B cell (primary cell): ENCODE measurements at regions not wholly inside any gene's neighbourhood (a gene's known extent, or its start where the extent isn't known, plus 50 kb on each side); places are given as distances from the start of the nearest gene placed in this dataset.

ENCODE experiments used
- EZH2 ChIP-seq: IDR thresholded peaks from 2 replicates; pipeline ENCODE4 v1.6.1; 2012; ENCODE audit warnings: borderline replicate concordance, low read depth, mild to moderate bottlenecking, moderate library complexity, low read length; ENCODE audit not compliant: insufficient read depth, poor library complexity, severe bottlenecking
- TF ChIP-seq, protein P1 (sequence below): fragments of 200-600 bp; IDR thresholded peaks from one replicate; pipeline ENCODE4 v1.8.0; 2022; ENCODE audit warnings: antibody characterized with exemption, mild to moderate bottlenecking

DNA sequence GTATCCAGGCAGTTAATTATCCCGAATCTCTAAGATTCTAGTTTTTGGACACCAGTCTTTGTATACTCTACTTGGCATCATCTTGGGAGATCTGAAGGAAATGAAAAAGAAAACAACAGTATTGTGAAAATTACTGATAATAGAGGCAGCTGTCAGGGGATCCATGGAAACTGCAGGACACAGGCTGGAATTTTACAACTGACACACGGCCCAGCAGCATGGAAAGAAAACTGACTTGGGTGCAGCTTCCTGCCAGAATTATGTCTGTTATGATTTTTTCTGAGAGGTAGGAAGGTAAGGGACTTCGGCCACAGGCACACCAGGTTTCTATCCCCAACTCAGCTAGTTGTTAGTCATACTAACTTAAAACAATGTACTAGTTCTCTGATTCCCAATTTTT lies 57.7 kb upstream of the ERBB4 start:
- TF ChIP-seq, protein P1, sequence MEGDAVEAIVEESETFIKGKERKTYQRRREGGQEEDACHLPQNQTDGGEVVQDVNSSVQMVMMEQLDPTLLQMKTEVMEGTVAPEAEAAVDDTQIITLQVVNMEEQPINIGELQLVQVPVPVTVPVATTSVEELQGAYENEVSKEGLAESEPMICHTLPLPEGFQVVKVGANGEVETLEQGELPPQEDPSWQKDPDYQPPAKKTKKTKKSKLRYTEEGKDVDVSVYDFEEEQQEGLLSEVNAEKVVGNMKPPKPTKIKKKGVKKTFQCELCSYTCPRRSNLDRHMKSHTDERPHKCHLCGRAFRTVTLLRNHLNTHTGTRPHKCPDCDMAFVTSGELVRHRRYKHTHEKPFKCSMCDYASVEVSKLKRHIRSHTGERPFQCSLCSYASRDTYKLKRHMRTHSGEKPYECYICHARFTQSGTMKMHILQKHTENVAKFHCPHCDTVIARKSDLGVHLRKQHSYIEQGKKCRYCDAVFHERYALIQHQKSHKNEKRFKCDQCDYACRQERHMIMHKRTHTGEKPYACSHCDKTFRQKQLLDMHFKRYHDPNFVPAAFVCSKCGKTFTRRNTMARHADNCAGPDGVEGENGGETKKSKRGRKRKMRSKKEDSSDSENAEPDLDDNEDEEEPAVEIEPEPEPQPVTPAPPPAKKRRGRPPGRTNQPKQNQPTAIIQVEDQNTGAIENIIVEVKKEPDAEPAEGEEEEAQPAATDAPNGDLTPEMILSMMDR: no peak
- TF ChIP-seq EZH2: no peak
